DMS 273 treated with DMSO at 0.1 percent for 48 hours (cell line): ENCODE measurements at regions not wholly inside any gene's neighbourhood (a gene's known extent, or its start where the extent isn't known, plus 50 kb on each side); places are given as distances from the start of the nearest gene placed in this dataset.
"Not testable (repeated sequence)": the region's sequence is repeated elsewhere in the genome, so short reads cannot be mapped to it uniquely, and the experiment has no call there.

Source experiments
- DNase-seq: peaks from one replicate; lab custom pipeline; 2025; lab: John Stamatoyannopoulos, UW

DNA sequence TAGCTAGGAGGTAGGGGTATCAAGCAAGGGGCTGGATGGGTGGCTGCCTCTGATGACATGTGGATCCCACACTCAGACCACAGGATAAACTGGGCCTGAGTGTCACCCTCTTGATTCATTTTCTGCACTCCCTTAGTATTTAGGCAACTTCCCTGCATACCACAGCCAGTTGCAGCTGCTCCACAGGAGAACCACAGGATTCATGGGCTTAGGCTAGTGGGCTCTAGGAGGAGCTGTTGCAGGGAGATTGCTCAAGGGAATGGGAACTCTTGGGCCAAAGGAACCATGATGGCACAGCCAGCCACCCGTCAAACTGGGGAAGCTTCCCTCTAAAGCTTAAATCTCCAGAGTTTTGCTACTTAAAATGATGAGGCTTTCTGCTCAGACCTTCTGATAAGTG, 269.7 kb upstream of the ASIC2 start:
- no peak for DNase-seq

DNA sequence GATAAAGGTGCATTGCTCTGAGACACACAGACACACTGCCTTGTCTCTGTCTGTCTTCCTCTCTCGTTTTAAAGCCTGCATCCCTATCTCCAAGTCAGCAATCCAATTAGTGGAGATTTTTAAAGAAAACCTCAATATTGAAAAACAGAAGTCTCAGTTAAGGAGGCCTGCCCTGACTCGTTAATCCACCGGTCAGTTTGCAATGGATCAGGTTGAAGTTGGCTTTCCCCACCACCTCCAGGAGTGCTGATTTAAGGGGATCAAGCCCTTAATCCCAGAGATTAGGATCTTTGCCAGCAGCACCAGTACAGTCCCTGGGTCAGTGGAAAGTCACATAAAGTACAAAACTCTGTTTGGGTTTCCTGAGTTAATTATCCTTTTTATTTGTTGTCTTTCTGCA, 271.1 kb upstream of the ASIC2 start:
- no peak for DNase-seq

DNA sequence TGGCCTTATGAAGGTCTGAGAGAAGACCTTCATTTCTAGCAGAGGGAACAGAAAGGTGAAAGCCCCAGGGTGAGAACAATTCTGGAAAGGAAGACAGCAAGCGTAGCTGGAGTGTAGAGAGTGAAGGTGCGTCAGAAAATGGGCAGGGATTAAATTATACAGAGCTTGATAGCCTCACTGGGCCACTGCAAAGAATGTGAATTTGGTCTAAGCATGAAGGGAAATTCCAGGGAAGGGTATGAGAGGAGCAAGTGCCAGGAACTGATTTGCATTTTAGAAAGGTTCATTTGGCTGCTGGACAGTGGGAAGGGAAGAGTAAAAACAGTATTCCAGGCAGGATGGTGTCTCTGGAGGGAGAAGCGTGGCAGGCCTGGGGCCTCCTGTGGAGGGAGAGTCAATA, 274.1 kb upstream of the ASIC2 start:
- DNase-seq: no peak

DNA sequence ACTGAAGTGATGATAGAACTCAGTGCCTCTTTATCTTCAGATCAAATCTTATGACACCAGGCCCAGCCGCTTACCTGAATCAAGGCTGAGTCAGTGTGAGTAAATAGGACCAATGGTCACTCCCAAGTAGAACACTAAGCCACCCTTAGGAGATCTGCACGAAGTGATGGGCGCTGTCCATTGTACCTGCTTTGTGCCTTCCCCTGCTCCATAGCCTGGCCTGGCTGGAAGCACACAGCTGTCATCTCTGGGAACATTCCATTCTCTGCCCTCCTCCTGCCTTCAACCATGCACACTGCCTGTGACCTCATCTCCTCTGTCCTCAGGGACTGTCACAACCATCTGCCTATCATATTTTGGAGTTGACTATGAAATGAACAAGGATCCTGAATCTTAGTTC, 279.5 kb upstream of the ASIC2 start:
- DNase-seq: no peak

DNA sequence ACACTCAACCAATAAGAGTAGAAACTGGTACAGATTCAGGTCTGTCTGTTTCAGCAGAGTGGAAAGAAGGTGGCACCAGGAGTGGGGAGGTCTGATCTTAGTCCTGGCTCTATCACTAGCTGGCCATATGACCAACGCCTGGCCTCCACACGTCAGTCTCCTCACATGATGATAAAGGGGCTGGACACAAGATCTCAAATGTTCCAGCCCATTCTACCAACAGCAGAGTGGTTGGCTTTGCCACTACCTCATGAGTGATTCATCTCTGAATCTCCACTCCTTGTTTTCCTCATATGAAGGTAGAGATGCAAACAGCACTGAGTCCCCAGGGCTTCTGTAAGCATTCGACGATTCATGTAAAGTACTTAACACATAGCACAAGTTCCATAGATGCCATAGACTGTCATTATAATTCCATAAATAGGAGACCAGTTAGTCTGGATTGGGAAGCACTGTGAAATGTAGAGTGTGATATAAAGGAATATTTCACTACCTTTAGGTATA, 281.9 kb upstream of the ASIC2 start:
- no peak for DNase-seq

DNA sequence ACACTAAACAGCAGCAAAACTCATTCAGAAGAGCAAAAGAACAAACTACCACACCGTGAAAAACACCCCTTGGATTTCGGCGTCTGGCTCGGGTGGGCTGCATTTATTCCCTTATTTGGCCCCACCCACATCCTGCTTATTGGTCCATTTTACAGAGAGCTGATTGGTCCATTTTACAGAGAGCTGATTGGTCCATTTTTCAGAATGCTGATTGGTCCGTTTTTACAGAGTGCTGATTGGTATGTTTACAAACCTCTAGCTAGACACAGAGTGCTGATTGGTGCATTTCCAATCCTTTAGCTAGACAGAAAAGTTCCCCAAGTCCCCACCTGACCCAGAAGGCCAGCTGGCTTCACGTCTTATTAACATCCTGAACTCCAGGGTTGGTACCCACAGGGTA, 286.6 kb upstream of the ASIC2 start:
- DNase-seq: not testable (repeated sequence)

DNA sequence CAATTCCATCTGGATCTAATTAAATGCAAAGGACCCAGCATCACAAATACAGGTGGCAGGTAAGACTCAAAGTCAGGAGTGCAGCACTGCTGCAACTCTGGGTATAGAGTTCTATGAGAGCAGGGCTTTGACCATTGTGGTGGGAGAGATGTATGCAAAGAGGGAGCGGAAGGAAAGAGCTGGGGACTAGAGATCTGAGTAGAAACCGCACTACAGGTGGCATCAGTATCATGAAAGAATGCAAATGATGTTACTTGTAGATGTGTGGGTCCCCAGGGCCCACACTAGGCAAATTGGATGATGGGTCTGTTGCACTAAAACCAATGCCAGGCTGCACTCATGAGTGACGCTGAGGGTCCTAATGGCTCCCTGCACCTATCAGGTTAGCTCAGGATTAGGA, 287.1 kb upstream of the ASIC2 start:
- DNase-seq: no peak

DNA sequence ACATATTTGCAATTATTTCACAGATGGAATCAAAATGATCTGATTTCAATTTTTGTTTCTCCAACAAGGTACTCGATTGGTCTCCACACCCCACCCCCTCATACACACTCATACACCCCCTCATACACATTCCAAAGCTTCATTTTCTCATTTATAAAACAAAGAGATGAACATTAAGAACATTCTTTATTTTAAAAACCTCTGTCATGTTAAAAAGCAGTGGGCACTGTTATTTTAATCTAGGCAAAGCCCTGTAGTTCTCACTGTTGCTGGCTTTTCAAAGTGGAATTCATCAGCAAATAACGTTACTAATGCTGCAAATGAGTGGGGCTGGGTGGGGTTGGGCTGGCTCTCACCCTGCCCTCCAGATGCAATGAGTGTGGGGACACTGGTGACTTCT, 289.6 kb upstream of the ASIC2 start:
- DNase-seq: no peak

DNA sequence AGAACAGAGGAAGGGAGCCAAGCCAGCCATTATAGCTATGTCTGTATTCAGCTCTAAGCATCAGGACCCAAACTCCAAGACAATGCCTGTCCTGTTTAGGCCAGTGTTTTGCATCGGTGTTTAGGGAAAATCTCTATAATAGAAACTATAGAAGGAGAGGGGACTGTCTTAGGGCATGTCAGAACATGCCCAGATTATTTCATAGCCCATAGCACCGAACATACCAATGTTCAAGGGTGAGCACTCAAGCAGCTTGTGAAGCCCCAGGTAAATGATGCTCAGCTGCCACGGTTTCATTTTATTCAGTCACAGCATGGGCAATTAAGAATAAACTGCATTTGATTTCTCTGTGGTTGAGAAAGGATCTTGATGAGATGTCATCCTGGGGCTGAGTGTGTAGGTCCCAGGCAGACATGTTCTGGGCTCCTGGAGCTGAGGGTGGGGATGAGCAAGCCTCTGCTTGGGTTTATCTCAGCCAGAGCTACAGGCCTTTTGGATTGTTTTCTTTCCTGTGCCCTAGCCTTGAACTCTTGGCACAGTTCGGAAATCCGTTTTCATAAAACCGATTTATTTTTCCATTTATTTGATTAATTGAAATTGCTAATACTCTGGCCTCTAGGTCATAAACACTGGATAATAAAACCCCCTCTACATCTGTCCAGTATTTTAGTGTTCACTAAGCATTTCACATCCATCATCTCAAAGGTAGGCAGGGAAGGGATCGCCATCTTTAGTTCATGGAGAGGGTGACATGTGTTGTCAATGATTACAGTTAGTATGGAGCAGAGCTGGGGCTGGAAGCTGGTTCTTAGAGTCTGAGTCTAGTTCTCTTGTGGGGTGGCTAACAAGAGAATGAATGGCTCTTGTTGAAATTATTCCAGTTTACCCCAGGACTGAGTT, 290.7 kb upstream of the ASIC2 start:
- DNase-seq: no peak

DNA sequence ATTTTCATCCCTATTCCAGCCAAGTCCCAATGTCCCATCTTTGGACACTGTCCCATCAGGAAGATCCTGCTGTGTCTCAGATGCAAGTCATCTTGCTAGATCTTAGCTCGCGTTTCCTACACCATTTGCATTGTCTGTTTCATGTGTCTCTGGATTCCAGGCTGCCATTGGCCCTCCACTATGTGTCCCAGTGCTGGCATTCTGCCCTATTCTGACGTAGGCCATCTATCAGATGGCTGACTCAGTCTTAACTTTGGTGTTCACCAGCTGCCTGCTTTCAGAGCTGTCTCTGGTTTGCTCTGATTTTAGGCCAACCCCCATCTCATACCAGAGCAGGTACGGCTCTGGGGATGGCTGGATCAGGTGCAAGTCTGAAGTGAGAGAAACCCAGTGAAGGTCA, 300.9 kb upstream of the ASIC2 start:
- no peak for DNase-seq

DNA sequence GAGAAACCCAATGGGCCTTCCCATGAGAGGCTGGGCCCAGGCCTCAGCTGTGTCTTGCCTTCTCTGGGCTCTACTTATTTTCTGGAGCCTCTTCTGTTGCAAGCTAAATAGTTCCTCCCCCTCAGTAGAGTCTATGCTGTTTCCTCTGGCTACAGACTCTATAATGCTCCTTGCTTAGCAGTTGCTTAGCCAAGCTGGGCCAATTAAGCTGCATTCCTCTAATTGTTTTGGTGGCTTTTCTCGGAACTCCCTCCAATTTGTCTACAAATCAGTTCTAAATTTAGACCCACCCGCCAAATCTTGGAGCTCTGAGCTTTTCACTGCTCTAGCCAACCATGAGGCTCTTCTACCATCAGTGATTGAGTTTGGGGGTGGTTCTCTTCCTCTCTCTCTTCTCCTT, 302.7 kb upstream of the ASIC2 start:
- no peak for DNase-seq

DNA sequence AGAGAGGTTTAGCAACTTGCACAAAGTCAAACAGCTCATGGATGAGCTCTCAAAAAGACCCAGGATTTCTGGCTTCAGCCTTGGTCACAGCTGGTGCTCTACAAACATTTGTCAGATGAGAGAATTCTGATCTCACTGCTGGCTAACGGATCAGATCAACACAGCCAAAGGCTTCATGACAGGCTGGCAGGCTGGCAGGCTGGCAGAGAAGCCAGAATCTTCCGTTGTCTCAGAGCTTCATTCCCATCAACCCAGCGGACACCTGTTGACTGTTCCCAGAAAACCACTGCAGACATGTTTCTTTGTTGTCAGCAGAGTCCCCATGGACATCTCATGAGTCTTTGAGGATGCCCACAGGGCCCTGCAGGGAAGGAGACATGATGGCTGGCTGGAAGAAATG, 303.8 kb upstream of the ASIC2 start:
- no peak for DNase-seq

DNA sequence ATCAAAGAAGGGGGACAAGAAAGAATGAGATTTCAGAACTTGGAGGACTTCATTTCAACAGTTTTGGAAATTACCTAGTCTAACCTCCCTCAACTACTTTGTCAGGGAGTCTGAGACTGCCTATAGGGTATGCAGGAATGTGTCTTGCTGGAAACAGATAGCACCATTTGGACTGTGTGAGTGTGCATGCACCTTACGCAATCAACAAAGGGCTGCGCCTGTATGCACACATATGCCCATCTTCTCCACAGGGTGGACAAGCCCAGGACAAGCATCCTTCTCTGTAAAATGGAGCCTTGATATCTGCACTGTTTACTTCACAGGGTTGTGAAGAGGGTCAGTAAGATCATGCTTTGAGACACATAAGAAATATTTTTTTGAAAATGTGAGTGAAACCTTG, 305.7 kb upstream of the ASIC2 start:
- DNase-seq: no peak

DNA sequence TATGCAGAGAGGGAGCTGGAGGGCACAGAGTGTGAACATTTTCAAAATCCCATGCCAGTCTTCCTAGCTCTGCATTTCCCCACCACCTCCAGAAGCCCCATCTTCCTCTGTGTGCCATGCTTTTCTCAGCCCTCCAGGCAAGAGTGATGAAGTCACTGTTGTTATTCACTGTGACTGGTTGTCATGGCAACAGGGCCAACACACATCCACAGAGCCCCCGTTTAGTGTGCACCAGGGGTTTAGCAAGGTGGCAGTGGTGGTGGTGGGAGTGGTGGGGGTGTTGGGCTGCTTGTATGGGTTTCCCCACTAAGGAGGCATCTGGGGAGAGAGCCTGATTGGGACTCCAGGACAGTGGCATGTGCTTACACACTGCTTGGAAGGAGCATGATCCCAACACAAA, 309.9 kb upstream of the ASIC2 start:
- DNase-seq: no peak

DNA sequence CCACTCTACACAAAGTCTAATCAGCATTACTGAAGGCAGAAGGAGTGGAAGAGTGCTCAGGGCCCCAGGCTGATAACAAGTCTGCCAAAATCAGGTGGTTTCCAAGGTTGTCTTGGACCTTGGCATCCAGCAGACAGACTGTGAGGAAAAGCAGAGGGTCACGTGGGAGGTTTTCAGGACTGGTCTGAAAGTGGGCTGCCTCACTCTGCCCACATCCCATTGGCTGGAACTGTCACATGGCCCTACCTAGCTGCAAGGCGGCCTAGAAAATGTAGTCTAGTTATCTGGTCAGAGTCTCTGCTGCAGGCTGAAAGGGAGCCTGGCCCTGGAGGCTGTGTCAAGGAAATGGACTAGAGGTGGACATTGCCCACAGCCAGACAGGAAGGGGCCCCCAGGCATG, 310.7 kb upstream of the ASIC2 start:
- DNase-seq: no peak

DNA sequence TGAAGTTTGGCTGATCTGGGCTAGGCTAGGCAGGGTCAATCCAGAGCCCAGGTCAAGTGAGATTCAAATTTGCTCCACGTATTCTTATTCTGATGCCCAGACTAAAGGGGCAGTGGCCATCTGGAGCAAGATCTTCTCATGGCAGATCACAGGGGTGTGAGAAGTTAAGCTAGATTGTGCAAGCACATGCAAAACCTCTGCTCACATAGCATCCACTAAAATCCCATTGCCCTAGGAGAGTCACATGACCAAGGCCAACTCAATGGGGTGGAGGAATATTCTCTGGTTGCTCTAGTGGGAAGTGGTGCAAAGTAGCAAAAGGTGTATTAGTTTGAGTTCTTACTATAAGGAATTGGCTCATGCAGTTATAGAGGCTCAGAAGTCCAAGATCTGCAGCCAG, 318.4 kb upstream of the ASIC2 start:
- DNase-seq: no peak

DNA sequence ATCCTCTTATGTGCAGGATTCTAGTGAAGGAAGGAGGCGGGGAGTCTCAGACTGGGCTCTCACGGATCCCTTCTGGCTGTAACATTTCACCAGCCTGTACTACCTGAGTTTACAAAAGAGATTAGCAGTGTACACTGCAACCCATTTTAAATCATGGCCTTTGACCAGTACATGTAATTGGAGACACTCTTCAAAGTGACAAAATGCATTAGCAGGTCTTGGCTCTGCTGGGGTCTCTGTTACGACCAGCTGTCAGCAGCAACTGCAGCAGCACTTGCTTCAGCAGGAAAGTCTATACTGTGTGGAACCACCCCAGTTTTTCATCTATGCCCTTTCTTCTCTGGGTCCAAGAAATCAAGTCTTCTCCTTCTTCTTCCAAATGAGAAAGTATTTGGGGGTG, 322.8 kb upstream of the ASIC2 start:
- DNase-seq: no peak

DNA sequence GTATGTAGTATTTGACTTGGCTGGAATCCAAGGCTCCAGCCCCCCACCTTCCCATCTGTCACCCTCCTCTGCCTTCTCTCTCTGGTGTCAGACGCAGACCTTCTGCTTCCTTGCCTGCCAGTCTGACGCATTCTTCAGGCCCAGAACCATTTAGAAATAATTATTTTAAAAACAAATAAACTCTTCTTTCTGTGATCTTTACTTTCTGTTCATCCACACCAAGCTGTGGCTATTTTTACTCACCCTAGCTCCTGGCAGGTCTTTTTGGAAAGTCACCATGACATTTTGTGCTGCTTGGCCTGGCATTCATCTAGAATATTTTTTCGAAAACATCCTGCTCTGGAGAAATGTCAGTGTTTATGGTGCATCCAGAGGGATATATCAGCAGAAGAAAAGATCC, 330.7 kb upstream of the ASIC2 start:
- DNase-seq: no peak

DNA sequence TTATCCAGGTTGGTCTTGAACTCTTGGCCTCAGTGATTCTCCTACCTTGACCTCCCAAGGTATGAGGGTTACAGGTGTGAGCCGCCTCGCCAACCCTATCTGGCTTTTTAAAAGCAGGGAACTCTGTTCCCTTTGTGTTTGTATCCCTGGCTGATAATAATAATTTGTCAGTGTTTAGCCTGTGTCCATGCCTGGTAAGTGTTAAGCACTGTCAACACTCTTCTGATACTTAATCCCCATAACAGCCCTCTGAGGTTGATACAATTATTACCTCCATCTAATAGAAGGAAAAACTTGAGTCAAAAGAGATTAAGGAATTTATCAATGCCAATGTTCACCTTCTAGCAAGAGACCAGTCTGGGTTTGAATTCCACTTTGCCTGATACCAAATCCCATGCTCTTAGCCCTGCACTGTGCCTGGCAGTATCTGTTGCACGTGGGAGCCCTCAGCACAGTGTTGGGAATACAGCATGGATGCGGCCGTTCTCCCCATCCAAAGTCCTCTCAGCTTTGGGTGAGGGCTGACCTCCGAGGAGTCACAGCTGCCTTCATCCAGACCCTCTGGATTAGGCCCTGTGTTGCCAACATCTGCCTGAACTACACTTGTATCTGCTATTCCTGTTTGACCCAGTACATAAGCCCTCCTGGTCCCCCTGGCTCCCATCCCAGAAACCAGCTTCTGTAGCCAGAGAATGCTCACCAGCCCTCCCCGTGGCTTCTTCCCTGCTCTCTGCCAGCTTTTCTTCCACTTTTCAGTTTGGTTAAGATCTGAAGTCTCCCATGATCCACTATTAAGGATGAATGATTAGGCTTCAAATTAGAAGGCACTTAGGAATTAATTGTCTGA, 335.6 kb upstream of the ASIC2 start:
- no peak for DNase-seq

DNA sequence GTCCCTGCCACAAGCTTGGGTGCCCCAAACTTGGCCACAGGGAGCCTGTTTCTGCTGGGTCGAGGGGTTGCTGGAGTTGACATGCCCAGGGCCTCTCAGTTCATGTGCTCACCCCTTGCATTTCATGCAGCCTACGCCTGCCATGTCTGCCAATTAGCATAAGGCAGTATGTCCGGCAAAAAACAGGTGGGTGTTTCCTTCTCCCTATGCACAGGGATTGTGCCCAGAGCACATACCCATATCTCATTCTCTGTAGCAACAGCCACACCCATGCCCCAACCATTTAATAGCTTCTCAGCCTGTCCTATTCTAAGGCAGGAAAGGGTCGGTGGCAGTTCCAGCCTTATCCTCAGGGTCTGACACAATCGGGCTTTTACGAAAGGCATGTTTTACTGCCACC, 340.4 kb upstream of the ASIC2 start:
- no peak for DNase-seq

DNA sequence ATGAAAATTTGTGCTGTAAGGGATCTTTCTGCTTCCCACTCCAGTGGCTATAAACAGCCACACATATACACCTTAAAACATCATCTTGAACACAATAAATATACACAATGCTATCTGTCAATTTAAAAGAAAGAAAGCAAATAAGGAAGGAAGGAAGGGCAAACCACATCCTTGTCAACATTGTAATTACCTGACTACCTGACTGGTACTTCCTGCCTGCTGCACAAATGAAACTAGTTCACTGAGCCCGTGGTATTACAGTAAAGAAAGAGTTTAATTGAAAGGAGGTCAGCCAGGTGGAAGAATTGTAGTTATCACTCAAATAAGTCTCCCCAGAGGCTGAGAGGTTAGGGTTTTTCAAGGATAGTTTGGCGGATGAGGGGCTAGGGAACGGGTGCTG, 344.4 kb upstream of the ASIC2 start:
- DNase-seq: no peak

DNA sequence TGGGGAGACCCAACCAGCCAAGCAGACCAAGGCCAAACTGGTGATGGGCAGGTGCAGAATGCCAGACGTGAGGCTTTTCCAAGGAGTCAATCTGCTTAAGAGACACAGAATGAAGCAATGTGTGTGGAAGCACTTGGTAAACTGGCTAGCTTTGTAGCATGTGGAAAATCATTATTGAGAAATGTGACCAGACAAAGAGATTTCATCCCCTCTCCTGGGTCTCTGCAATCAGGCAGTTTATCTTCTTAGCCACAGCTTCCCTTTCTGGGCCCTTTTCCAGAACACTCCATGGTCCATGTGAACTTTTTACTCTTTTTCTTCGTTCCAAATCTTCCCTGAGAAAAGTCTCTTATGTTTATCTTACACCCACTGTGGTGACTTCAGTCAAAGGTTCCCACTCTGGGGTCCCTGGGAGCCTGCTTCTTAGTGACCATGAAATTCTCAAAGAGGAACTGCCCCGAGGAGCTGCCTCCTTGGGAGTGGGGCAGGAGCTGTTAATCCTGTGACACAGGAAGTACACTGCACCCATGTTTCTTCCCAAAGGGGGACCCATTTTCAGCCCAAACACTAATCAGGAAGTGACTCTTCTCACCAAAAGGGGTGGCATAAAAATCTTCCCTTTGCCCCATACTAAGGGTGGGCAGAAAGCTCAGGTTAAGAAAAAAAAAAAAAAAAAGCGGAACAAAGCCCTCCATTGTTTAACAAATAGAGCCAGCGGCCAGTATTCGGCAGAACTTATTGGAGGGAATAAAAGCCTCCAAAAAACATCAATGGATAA, 346.2 kb upstream of the ASIC2 start:
- DNase-seq: no peak
